Stomach (tissue), 4 donors: ENCODE measurements at regions not wholly inside any gene's neighbourhood (a gene's known extent, or its start where the extent isn't known, plus 50 kb on each side); places are given as distances from the start of the nearest gene placed in this dataset.

Source experiments
- EP300 ChIP-seq: sonication (generic); formaldehyde crosslinking; IDR thresholded peaks from one replicate; pipeline ENCODE4 v1.6.1; 2017; ENCODE audit warnings: antibody characterized with exemption
- POLR2A ChIP-seq, 4 donors: fragments of 450-650 bp; IDR thresholded peaks; one replicate each; pipeline ENCODE4 v1.6.1; 2016; ENCODE audit warnings: antibody characterized with exemption in 4 of 4, control low read depth in 2 of 4, mild to moderate bottlenecking in 1 of 4, moderate library complexity in 1 of 4
- POLR2AphosphoS5 ChIP-seq, 3 donors: sonication (generic); formaldehyde crosslinking; IDR thresholded peaks; one replicate each; pipeline ENCODE4 v1.6.1; 2016; ENCODE audit warnings: antibody characterized with exemption in 3 of 3
- TF ChIP-seq, protein P1 (sequence below), 7 experiments: fragments of 450-650 bp in 4 of 7; fragments of 200-600 bp in 3 of 7; sonication (generic) in 3 of 7; IDR thresholded peaks; one replicate each; pipeline ENCODE4 v1.5.1; 2016 to 2019; ENCODE audit warnings: antibody characterized with exemption in 7 of 7, control low read depth in 2 of 7, mild to moderate bottlenecking in 1 of 7

- TF ChIP-seq, protein P1, sequence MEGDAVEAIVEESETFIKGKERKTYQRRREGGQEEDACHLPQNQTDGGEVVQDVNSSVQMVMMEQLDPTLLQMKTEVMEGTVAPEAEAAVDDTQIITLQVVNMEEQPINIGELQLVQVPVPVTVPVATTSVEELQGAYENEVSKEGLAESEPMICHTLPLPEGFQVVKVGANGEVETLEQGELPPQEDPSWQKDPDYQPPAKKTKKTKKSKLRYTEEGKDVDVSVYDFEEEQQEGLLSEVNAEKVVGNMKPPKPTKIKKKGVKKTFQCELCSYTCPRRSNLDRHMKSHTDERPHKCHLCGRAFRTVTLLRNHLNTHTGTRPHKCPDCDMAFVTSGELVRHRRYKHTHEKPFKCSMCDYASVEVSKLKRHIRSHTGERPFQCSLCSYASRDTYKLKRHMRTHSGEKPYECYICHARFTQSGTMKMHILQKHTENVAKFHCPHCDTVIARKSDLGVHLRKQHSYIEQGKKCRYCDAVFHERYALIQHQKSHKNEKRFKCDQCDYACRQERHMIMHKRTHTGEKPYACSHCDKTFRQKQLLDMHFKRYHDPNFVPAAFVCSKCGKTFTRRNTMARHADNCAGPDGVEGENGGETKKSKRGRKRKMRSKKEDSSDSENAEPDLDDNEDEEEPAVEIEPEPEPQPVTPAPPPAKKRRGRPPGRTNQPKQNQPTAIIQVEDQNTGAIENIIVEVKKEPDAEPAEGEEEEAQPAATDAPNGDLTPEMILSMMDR (IDR thresholded peaks at IDR 0.05): no peak
- no peak for TF ChIP-seq POLR2A (IDR thresholded peaks at IDR 0.05)
- TF ChIP-seq POLR2AphosphoS5 (IDR thresholded peaks at IDR 0.05): no peak
- no peak for TF ChIP-seq EP300
Observed at GRCh38 chr7:46139079-46139478, 218.0 kb upstream of the IGFBP3 start.
